H1 (cell line): ENCODE measurements at regions not wholly inside any gene's neighbourhood (a gene's known extent, or its start where the extent isn't known, plus 50 kb on each side); places are given as distances from the start of the nearest gene placed in this dataset.
"Not testable (repeated sequence)": the region's sequence is repeated elsewhere in the genome, so short reads cannot be mapped to it uniquely, and the experiment has no call there.

Source experiments
- CTCF ChIA-PET: fragments of 300-600 bp; sonication (Branson Sonifier 250); formaldehyde crosslinking; loops from one replicate; lab custom pipeline; 2021; ENCODE audit not compliant: partially characterized antibody; lab: Charles Lee
- POLR2A ChIA-PET: fragments of 300-600 bp; sonication (Branson Sonifier 250); formaldehyde crosslinking; loops from one replicate; lab custom pipeline; 2021; ENCODE audit warnings: inconsistent platforms; ENCODE audit not compliant: partially characterized antibody; lab: Charles Lee
- DNase-seq, 2 experiments: peaks; one replicate each; pipeline versions ENCODE4 v3.0.0 to v3.0.0-alpha.2; 2010 to 2022; ENCODE audit warnings: low spot score in 2 of 2, low read depth in 1 of 2, mixed read lengths in 1 of 2
- FAIRE-seq: peaks from 2 replicates; lab custom pipeline; 2011; peaks lifted over from hg19 to GRCh38; lab: Jason Lieb, UNC
- H2AFZ ChIP-seq: 2 replicates; pipeline ENCODE4 v1.8.1; 2012; ENCODE audit warnings: low read length, inconsistent platforms
- H2AK5ac ChIP-seq: 2 replicates; pipeline ENCODE4 v1.6.1; 2013; ENCODE audit warnings: low read depth, low read length
- H2BK120ac ChIP-seq: replicated peaks from 2 replicates; pipeline ENCODE3; 2013; ENCODE audit warnings: low read depth, low read length, inconsistent platforms
- H2BK12ac ChIP-seq: 2 replicates; pipeline ENCODE4 v1.6.1; 2013; ENCODE audit warnings: low read depth, low read length
- H2BK15ac ChIP-seq: 2 replicates; pipeline ENCODE4 v1.6.1; 2013; ENCODE audit warnings: low read length
- H2BK20ac ChIP-seq: 2 replicates; pipeline ENCODE4 v1.6.1; 2013; ENCODE audit warnings: low read length
- H2BK5ac ChIP-seq: 2 replicates; pipeline ENCODE4 v1.6.1; 2013; ENCODE audit warnings: low read depth, low read length
- H3K14ac ChIP-seq: 2 replicates; pipeline ENCODE4 v1.6.1; 2013; ENCODE audit warnings: inconsistent platforms; ENCODE audit not compliant: insufficient read length
- H3K18ac ChIP-seq: 2 replicates; pipeline ENCODE4 v1.6.1; 2013; ENCODE audit warnings: low read length; ENCODE audit errors: extremely low read depth
- H3K23ac ChIP-seq: 2 replicates; pipeline ENCODE4 v1.6.1; 2013; ENCODE audit warnings: inconsistent platforms; ENCODE audit not compliant: insufficient read length
- H3K23me2 ChIP-seq: 2 replicates; pipeline ENCODE4 v1.6.1; 2013; ENCODE audit warnings: low read depth, low read length
- H3K27ac ChIP-seq: 2 replicates; pipeline ENCODE4 v1.6.1; 2011; ENCODE audit warnings: low read depth, low read length, inconsistent platforms
- H3K27me3 ChIP-seq, 4 experiments: replicated peaks in 1 of 4; 1 replicate in 1 of 4; 2 replicates in 3 of 4; pipeline versions ENCODE4 v1.6.1 to v1.8.1; 2011 to 2013; ENCODE audit warnings: low read length in 3 of 4, mild to moderate bottlenecking in 3 of 4, inconsistent platforms in 2 of 4, mixed read lengths in 2 of 4, moderate library complexity in 1 of 4; ENCODE audit not compliant: control insufficient read depth in 3 of 4, insufficient read depth in 3 of 4; ENCODE audit errors: extremely low read depth in 1 of 4
- H3K36me3 ChIP-seq, 4 experiments: 2 replicates each; pipeline versions ENCODE4 v1.6.1 to v1.8.1; 2011 to 2013; ENCODE audit warnings: mild to moderate bottlenecking in 4 of 4, low read length in 3 of 4, moderate library complexity in 2 of 4, control low read depth in 1 of 4, inconsistent platforms in 1 of 4; ENCODE audit not compliant: insufficient read depth in 4 of 4, control insufficient read depth in 2 of 4
- H3K4ac ChIP-seq: replicated peaks from 2 replicates; pipeline ENCODE3; 2013; ENCODE audit warnings: low read length, low read depth, mixed read lengths, inconsistent platforms; ENCODE audit not compliant: insufficient read length
- H3K4me1 ChIP-seq, 4 experiments: replicated peaks in 1 of 4; 1 replicate in 1 of 4; 2 replicates in 3 of 4; pipeline versions ENCODE4 v1.6.1 to v1.8.1; 2011 to 2013; ENCODE audit warnings: low read length in 3 of 4, inconsistent platforms in 2 of 4, mixed read lengths in 1 of 4; ENCODE audit not compliant: insufficient read depth in 4 of 4, control insufficient read depth in 3 of 4
- H3K4me2 ChIP-seq, 2 experiments: 2 replicates each; pipeline versions ENCODE4 v1.6.1 to v1.8.1; 2011 to 2013; ENCODE audit warnings: low read depth in 2 of 2, low read length in 2 of 2, control low read depth in 1 of 2, inconsistent platforms in 1 of 2, mild to moderate bottlenecking in 1 of 2; ENCODE audit not compliant: insufficient read depth in 1 of 2
- H3K4me3 ChIP-seq, 4 experiments: fragments of 200-600, 300-600 bp in 1 of 4; sonication (generic), shearing (Covaris generic), sonication (Bioruptor Twin) in 1 of 4; 2 replicates each; pipeline versions ENCODE4 v1.5.1 to v1.8.1; 2011 to 2016; ENCODE audit warnings: low read length in 4 of 4, low read depth in 3 of 4, control low read depth in 2 of 4, inconsistent platforms in 2 of 4, mild to moderate bottlenecking in 2 of 4, mixed read lengths in 1 of 4, moderate library complexity in 1 of 4; ENCODE audit not compliant: insufficient read depth in 2 of 4; ENCODE audit errors: extremely low read depth in 1 of 4
- H3K56ac ChIP-seq: replicated peaks from 2 replicates; pipeline ENCODE3; 2013; ENCODE audit warnings: low read depth, mild to moderate bottlenecking, mixed read lengths, low read length, inconsistent platforms; ENCODE audit not compliant: insufficient read length
- H3K79me1 ChIP-seq: 2 replicates; pipeline ENCODE4 v1.6.1; 2013; ENCODE audit warnings: low read depth, low read length, control low read depth
- H3K79me2 ChIP-seq, 2 experiments: 2 replicates each; pipeline versions ENCODE4 v1.6.1 to v1.8.1; 2012 to 2013; ENCODE audit warnings: low read length in 2 of 2, mild to moderate bottlenecking in 2 of 2, inconsistent platforms in 1 of 2; ENCODE audit not compliant: insufficient read depth in 2 of 2, control insufficient read depth in 1 of 2
- H3K9ac ChIP-seq, 4 experiments: replicated peaks in 1 of 4; 1 replicate in 1 of 4; 2 replicates in 3 of 4; pipeline versions ENCODE4 v1.6.1 to v1.8.1; 2011 to 2013; ENCODE audit warnings: low read depth in 3 of 4, low read length in 3 of 4, control low read depth in 2 of 4, mild to moderate bottlenecking in 2 of 4, moderate library complexity in 2 of 4, inconsistent platforms in 1 of 4; ENCODE audit errors: extremely low read depth in 1 of 4
- H3K9me3 ChIP-seq, 2 experiments: 2 replicates each; pipeline versions ENCODE4 v1.6.1 to v1.8.1; 2012 to 2013; ENCODE audit warnings: mild to moderate bottlenecking in 2 of 2, moderate library complexity in 2 of 2, control low read depth in 1 of 2, inconsistent platforms in 1 of 2, low read depth in 1 of 2, low read length in 1 of 2, mixed read lengths in 1 of 2; ENCODE audit not compliant: insufficient read depth in 2 of 2
- H4K20me1 ChIP-seq, 2 experiments: replicated peaks in 1 of 2; 2 replicates each; pipeline versions ENCODE3 to v1.8.1; 2011 to 2013; ENCODE audit warnings: inconsistent platforms in 2 of 2, low read length in 2 of 2, mild to moderate bottlenecking in 1 of 2; ENCODE audit not compliant: insufficient read depth in 2 of 2, control insufficient read depth in 1 of 2
- H4K5ac ChIP-seq: 2 replicates; pipeline ENCODE4 v1.6.1; 2013; ENCODE audit warnings: low read length, low read depth, mixed read lengths, inconsistent platforms; ENCODE audit not compliant: insufficient read length
- H4K8ac ChIP-seq: 2 replicates; pipeline ENCODE4 v1.8.0; 2013; ENCODE audit warnings: mild to moderate bottlenecking, moderate library complexity, low read length, inconsistent platforms; ENCODE audit not compliant: insufficient read depth; ENCODE audit errors: extremely low read depth
- H4K91ac ChIP-seq: replicated peaks from 2 replicates; pipeline ENCODE3; 2013; ENCODE audit warnings: low read length, mixed read lengths, inconsistent platforms; ENCODE audit not compliant: insufficient read length
- CTBP2 ChIP-seq: IDR thresholded peaks from 2 replicates; pipeline ENCODE4 v1.7.0; 2011; ENCODE audit warnings: borderline replicate concordance, mild to moderate bottlenecking, moderate library complexity, mixed read lengths, low read length; ENCODE audit not compliant: insufficient read depth, insufficient read length
- KDM1A ChIP-seq: fragments of 200-600, 300-600 bp; sonication (generic); IDR thresholded peaks from 2 replicates; pipeline ENCODE4 v1.7.1; 2016; ENCODE audit warnings: mild to moderate bottlenecking, low read length, borderline replicate concordance
- SAP30 ChIP-seq: fragments of 300-600 bp; sonication (generic); IDR thresholded peaks from 2 replicates; pipeline ENCODE4 v1.7.1; 2012; ENCODE audit warnings: low read length, moderate library complexity, mild to moderate bottlenecking, inconsistent platforms; ENCODE audit not compliant: insufficient read depth, insufficient replicate concordance
- SRF ChIP-seq: IDR thresholded peaks from 2 replicates; pipeline ENCODE4 v1.6.1; 2011; ENCODE audit warnings: mild to moderate bottlenecking, low read depth, low read length, moderate library complexity
- TBP ChIP-seq: IDR thresholded peaks from 2 replicates; pipeline ENCODE4 v1.6.1; 2011; ENCODE audit warnings: low read depth, low read length, improper control_type of control experiment
- YY1 ChIP-seq: IDR thresholded peaks from 2 replicates; pipeline ENCODE4 v1.6.1; 2011; ENCODE audit warnings: low read depth, mild to moderate bottlenecking, low read length
- WGBS, 2 experiments: shearing (Covaris generic) in 1 of 2; methylation state at CpG; one replicate each; pipeline versions ENCODE4 v1.1.6 to v1.1.7; 2013 to 2015; ENCODE audit warnings: low lambda C conversion rate in 2 of 2, mixed read lengths in 2 of 2, inconsistent platforms in 1 of 2, low coverage in 1 of 2, missing lambda C conversion rate in 1 of 2; ENCODE audit not compliant: insufficient replicate concordance in 2 of 2, insufficient coverage in 1 of 2, insufficient read length in 1 of 2; ENCODE audit errors: extremely low coverage in 1 of 2, missing lambda C conversion rate in 1 of 2; 5-methylcytosine and 5-hydroxymethylcytosine counted together
- TF ChIP-seq, protein P1 (sequence below): IDR thresholded peaks from 2 replicates; pipeline ENCODE4 v1.6.1; 2012; ENCODE audit warnings: inconsistent platforms

DNA sequence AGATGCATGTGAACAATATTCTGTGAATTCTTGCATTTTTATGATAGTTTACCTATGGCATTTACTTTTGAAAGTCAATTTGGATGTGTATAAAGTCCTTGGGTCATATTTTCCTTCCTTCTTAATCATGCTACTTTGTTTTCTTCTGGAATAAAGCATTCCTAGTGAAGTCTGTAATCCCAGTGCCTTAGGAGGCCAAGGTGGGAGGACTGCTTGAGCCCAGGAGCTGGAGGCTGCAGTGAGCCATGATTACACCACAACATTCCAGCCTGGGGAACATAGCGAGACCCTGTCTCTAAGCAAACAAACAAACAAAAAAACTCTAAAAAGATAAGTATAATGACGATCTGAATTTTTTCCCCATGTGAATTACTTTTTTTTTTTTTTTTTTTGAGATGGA, 69.7 kb upstream of the SYNCRIP start (continued):
- TF ChIP-seq, protein P1, sequence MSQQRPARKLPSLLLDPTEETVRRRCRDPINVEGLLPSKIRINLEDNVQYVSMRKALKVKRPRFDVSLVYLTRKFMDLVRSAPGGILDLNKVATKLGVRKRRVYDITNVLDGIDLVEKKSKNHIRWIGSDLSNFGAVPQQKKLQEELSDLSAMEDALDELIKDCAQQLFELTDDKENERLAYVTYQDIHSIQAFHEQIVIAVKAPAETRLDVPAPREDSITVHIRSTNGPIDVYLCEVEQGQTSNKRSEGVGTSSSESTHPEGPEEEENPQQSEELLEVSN = no peak
- TF ChIP-seq CTBP2 (no peak), KDM1A (no peak), SRF (no peak), YY1 (no peak), SAP30 (no peak), TBP (no peak)

DNA sequence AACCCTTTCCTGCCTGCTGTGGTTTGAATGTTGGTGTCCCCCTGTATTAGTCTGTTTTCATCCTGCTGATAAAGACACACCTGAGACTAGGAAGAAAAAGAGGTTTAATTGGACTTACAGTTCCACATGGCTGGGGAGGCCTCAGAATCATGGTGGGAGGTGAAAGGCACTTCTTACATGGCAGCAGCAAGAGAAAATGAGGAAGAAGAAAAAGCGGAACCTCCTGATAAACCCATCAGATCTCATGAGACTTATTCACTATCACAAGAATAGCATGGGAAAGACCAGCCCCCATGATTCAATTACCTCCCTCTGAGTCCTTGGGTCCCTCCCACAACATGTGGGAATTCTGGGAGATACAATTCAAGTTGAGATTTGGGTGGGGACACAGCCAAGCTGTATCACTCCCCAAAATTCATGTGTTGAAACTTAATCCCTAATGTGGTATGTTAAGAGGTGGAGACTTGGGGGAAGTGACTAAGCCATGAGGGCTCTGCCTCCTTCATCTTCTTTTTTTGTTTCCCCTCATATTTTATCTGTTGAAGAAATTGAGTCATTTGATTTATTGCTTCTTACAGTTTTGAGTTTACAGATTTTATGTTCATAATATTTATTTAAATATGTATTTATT, 64.9 kb upstream of the SYNCRIP start:
- H3K4me2 ChIP-seq, H3K4me1 ChIP-seq, H3K56ac ChIP-seq, H3K23me2 ChIP-seq, H4K5ac ChIP-seq, H3K4ac ChIP-seq, H3K23ac ChIP-seq, H3K79me2 ChIP-seq, FAIRE-seq, H3K36me3 ChIP-seq, H2BK12ac ChIP-seq, H3K27ac ChIP-seq, DNase-seq, H3K27me3 ChIP-seq, H3K9ac ChIP-seq, CTCF ChIA-PET, H4K8ac ChIP-seq, POLR2A ChIA-PET, H2AK5ac ChIP-seq, H2BK120ac ChIP-seq, H3K14ac ChIP-seq, H3K18ac ChIP-seq, H2AFZ ChIP-seq, H4K20me1 ChIP-seq, H2BK15ac ChIP-seq, H2BK20ac ChIP-seq, H3K79me1 ChIP-seq, H4K91ac ChIP-seq, H2BK5ac ChIP-seq, H3K4me3 ChIP-seq: not testable (repeated sequence)
- peaks cover 3 to 12% of the 10 kb centered on the region in 2 experiments; a peak in 1 of 4 replicates for H3K9me3 ChIP-seq
- WGBS, 2 experiments = no CpG with 5 or more reads among the region's 1 CpG
